ENCODE measurements at regions not wholly inside any gene's neighbourhood (a gene's known extent, or its start where the extent isn't known, plus 50 kb on each side); places are given as distances from the start of the nearest gene placed in this dataset.
"Not testable (repeated sequence)": the region's sequence is repeated elsewhere in the genome, so short reads cannot be mapped to it uniquely, and the experiment has no call there.

GRCh38 chr4:125591290-125591689 is 276.5 kb downstream of the FAT4 start:
- no peaks in the 10 kb centered on the region for H3K27me3 ChIP-seq (replicated peaks in 1 of 4; ENCODE audit: control extremely low read depth in 1 of 4, control insufficient read depth in 3 of 4, insufficient read depth in 4 of 4, low read length in 3 of 4)
- WGBS (ENCODE audit: insufficient coverage), result 81% methylated on average over 6 of the region's 8 CpGs
- Mint-ChIP-seq H3K27ac (no peak overlapping the region), H3K4me3 (no peak overlapping the region), H3K4me1 (no peaks in the 10 kb centered on the region), H3K27me3 (no peaks in the 10 kb centered on the region), H3K9me3 (ENCODE audit: insufficient read depth) (no peaks in the 10 kb centered on the region)
- no peak overlapping the region for H3K9ac ChIP-seq (ENCODE audit: low read length)
- no peaks in the 10 kb centered on the region for H3K79me2 ChIP-seq (ENCODE audit: control insufficient read depth, insufficient read depth, low read length)
- no peak overlapping the region for H3K27ac ChIP-seq (ENCODE audit: low read length in 2 of 2)
- no peak overlapping the region for H3K4me3 ChIP-seq (ENCODE audit: control extremely low read depth in 1 of 5, extremely low read depth in 1 of 5, insufficient read depth in 1 of 5, low read depth in 2 of 5, low read length in 4 of 5)
- H4K20me1 ChIP-seq (ENCODE audit: control insufficient read depth, insufficient read depth, low read length, poor library complexity, severe bottlenecking), result no peaks in the 10 kb centered on the region
- ChIA-PET POLR2A (no interaction called here), CTCF (no interaction called here)
- H3K4me2 ChIP-seq (replicated peaks; ENCODE audit: low read depth, low read length, poor library complexity, severe bottlenecking), result no peak overlapping the region
- H3K9me3 ChIP-seq (ENCODE audit: control extremely low read depth in 1 of 3, control insufficient read depth in 2 of 3, insufficient read depth in 1 of 3, low read length in 2 of 3), result no peaks in the 10 kb centered on the region
- H3K4me1 ChIP-seq (ENCODE audit: control insufficient read depth in 2 of 2, insufficient read depth in 2 of 2, low read length in 2 of 2), result no peaks in the 10 kb centered on the region
- H3K36me3 ChIP-seq (replicated peaks in 1 of 2; ENCODE audit: control extremely low read depth in 1 of 2, control insufficient read depth in 1 of 2, extremely low read depth in 1 of 2, insufficient read depth in 2 of 2, low read length in 1 of 2), result no peaks in the 10 kb centered on the region
- intact Hi-C loops (cut with micrococcal nuclease), result no loop called here
- TF ChIP-seq CTCF (IDR thresholded peaks at IDR 0.05), result no peak
- no peak for TF ChIP-seq EZH2 (IDR thresholded peaks at IDR 0.05; ENCODE audit: borderline replicate concordance, insufficient read depth, low read depth, low read length, poor library complexity, severe bottlenecking)
- ATAC-seq (ENCODE audit: low read depth) (no peak), DNase-seq (no peak)
- H2AFZ ChIP-seq (ENCODE audit: insufficient read depth, low read depth, low read length, poor library complexity, severe bottlenecking), result no peak overlapping the region

GRCh38 chr4:125594056-125594602 is 279.4 kb downstream of the FAT4 start:
- Mint-ChIP-seq H3K4me1 (no peaks in the 10 kb centered on the region), H3K27ac (no peak overlapping the region), H3K27me3 (no peaks in the 10 kb centered on the region), H3K4me3 (no peak overlapping the region), H3K9me3 (ENCODE audit: insufficient read depth) (no peaks in the 10 kb centered on the region)
- Histone ChIP-seq H3K4me1 (ENCODE audit: control insufficient read depth in 2 of 2, insufficient read depth in 2 of 2, low read length in 2 of 2) (no peaks in the 10 kb centered on the region), H3K9ac (ENCODE audit: low read length) (no peak overlapping the region), H3K27me3 (replicated peaks in 1 of 4; ENCODE audit: control extremely low read depth in 1 of 4, control insufficient read depth in 3 of 4, insufficient read depth in 4 of 4, low read length in 3 of 4) (no peaks in the 10 kb centered on the region), H2AFZ (ENCODE audit: insufficient read depth, low read depth, low read length, poor library complexity, severe bottlenecking) (no peak overlapping the region), H3K27ac (ENCODE audit: low read length in 2 of 2) (no peak overlapping the region), H3K79me2 (ENCODE audit: control insufficient read depth, insufficient read depth, low read length) (no peaks in the 10 kb centered on the region), H4K20me1 (ENCODE audit: control insufficient read depth, insufficient read depth, low read length, poor library complexity, severe bottlenecking) (no peaks in the 10 kb centered on the region), H3K4me2 (replicated peaks; ENCODE audit: low read depth, low read length, poor library complexity, severe bottlenecking) (no peak overlapping the region), H3K4me3 (ENCODE audit: control extremely low read depth in 1 of 5, extremely low read depth in 1 of 5, insufficient read depth in 1 of 5, low read depth in 2 of 5, low read length in 4 of 5) (no peak overlapping the region), H3K9me3 (ENCODE audit: control extremely low read depth in 1 of 3, control insufficient read depth in 2 of 3, insufficient read depth in 1 of 3, low read length in 2 of 3) (no peaks in the 10 kb centered on the region), H3K36me3 (replicated peaks in 1 of 2; ENCODE audit: control extremely low read depth in 1 of 2, control insufficient read depth in 1 of 2, extremely low read depth in 1 of 2, insufficient read depth in 2 of 2, low read length in 1 of 2) (no peaks in the 10 kb centered on the region)
- POLR2A ChIA-PET, result no interaction called here
- CTCF ChIA-PET, result no interaction called here
- WGBS (ENCODE audit: insufficient coverage), result 94% methylated on average over 2 of the region's 4 CpGs
- TF ChIP-seq CTCF (IDR thresholded peaks at IDR 0.05), result no peak
- TF ChIP-seq EZH2 (IDR thresholded peaks at IDR 0.05; ENCODE audit: borderline replicate concordance, insufficient read depth, low read depth, low read length, poor library complexity, severe bottlenecking), result no peak
- intact Hi-C loops (cut with micrococcal nuclease), result no loop called here
- DNase-seq, result no peak
- no peak for ATAC-seq (ENCODE audit: low read depth)

- H3K27ac Mint-ChIP-seq; H2AFZ ChIP-seq (ENCODE audit: insufficient read depth, low read depth, low read length, poor library complexity, severe bottlenecking); H3K4me3 Mint-ChIP-seq; H3K27me3 ChIP-seq (replicated peaks in 1 of 4; ENCODE audit: control extremely low read depth in 1 of 4, control insufficient read depth in 3 of 4, insufficient read depth in 4 of 4, low read length in 3 of 4); ATAC-seq (ENCODE audit: low read depth); H3K27ac ChIP-seq (ENCODE audit: low read length in 2 of 2); H3K36me3 ChIP-seq (replicated peaks in 1 of 2; ENCODE audit: control extremely low read depth in 1 of 2, control insufficient read depth in 1 of 2, extremely low read depth in 1 of 2, insufficient read depth in 2 of 2, low read length in 1 of 2); H3K9ac ChIP-seq (ENCODE audit: low read length); H3K9me3 ChIP-seq (ENCODE audit: control extremely low read depth in 1 of 3, control insufficient read depth in 2 of 3, insufficient read depth in 1 of 3, low read length in 2 of 3); H3K27me3 Mint-ChIP-seq; CTCF ChIA-PET; H3K79me2 ChIP-seq (ENCODE audit: control insufficient read depth, insufficient read depth, low read length); POLR2A ChIA-PET; H3K4me1 Mint-ChIP-seq; H3K4me2 ChIP-seq (replicated peaks; ENCODE audit: low read depth, low read length, poor library complexity, severe bottlenecking); H3K4me1 ChIP-seq (ENCODE audit: control insufficient read depth in 2 of 2, insufficient read depth in 2 of 2, low read length in 2 of 2); H4K20me1 ChIP-seq (ENCODE audit: control insufficient read depth, insufficient read depth, low read length, poor library complexity, severe bottlenecking); H3K4me3 ChIP-seq (ENCODE audit: control extremely low read depth in 1 of 5, extremely low read depth in 1 of 5, insufficient read depth in 1 of 5, low read depth in 2 of 5, low read length in 4 of 5); intact Hi-C loops (cut with micrococcal nuclease); DNase-seq; H3K9me3 Mint-ChIP-seq (ENCODE audit: insufficient read depth): not testable (repeated sequence)
- no CpG with 5 or more reads among the region's 2 CpGs for WGBS (ENCODE audit: insufficient coverage)
Measured at GRCh38 chr4:125605926-125606325, 291.2 kb downstream of the FAT4 start.

Data from B cell (primary cell).